ENCODE measurements at regions not wholly inside any gene's neighbourhood (a gene's known extent, or its start where the extent isn't known, plus 50 kb on each side); places are given as distances from the start of the nearest gene placed in this dataset.

GRCh38 chr4:104818579-104818978, 323.9 kb upstream of the CXXC4 start:
- no peaks in the 10 kb centered on the region for H3K36me3 Mint-ChIP-seq
- Histone ChIP-seq H3K4me2 (replicated peaks; ENCODE audit: extremely low read depth, low read length, poor library complexity, severe bottlenecking) (no peak overlapping the region), H3K4me3 (replicated peaks in 1 of 3; ENCODE audit: low read depth in 2 of 3, low read length in 3 of 3) (no peak overlapping the region), H3K79me2 (ENCODE audit: insufficient read depth, low read length) (no peaks in the 10 kb centered on the region), H3K4me1 (ENCODE audit: control insufficient read depth in 1 of 2, insufficient read depth in 2 of 2, low read length in 2 of 2) (no peaks in the 10 kb centered on the region), H3K27me3 (ENCODE audit: control insufficient read depth in 2 of 2, insufficient read depth in 2 of 2, low read length in 2 of 2) (no peaks in the 10 kb centered on the region), H2AFZ (ENCODE audit: insufficient read depth, low read depth, low read length, poor library complexity, severe bottlenecking) (no peak overlapping the region), H3K9me3 (replicated peaks in 1 of 2; ENCODE audit: control insufficient read depth in 1 of 2, insufficient read depth in 1 of 2, low read length in 2 of 2) (no peaks in the 10 kb centered on the region), H4K20me1 (ENCODE audit: insufficient read depth, low read length) (no peaks in the 10 kb centered on the region), H3K27ac (ENCODE audit: low read depth in 1 of 2, low read length in 2 of 2) (no peak overlapping the region), H3K9ac (ENCODE audit: insufficient read depth, low read length, poor library complexity, severe bottlenecking) (no peak overlapping the region), H3K36me3 (replicated peaks in 1 of 2; ENCODE audit: control insufficient read depth in 1 of 2, insufficient read depth in 2 of 2, low read length in 2 of 2) (no peaks in the 10 kb centered on the region)
- intact Hi-C loops (cut with micrococcal nuclease) = no loop called here
- TF ChIP-seq CTCF (IDR thresholded peaks at IDR 0.05) = no peak
- no peak overlapping the region for H3K27ac Mint-ChIP-seq
- WGBS (ENCODE audit: insufficient coverage) = no CpG with 5 or more reads among the region's 4 CpGs
- H3K9me3 Mint-ChIP-seq = peaks cover 0 to 3% (median 0%) of the 10 kb centered on the region in 7 donors
- no peaks in the 10 kb centered on the region for H3K4me1 Mint-ChIP-seq
- peaks cover 0 to 2% (median 0%) of the 10 kb centered on the region in 3 donors for H3K27me3 Mint-ChIP-seq (ENCODE audit: low read depth in 3 of 3)
- no peak overlapping the region for H3K4me3 Mint-ChIP-seq
- no peak for DNase-seq

DNA sequence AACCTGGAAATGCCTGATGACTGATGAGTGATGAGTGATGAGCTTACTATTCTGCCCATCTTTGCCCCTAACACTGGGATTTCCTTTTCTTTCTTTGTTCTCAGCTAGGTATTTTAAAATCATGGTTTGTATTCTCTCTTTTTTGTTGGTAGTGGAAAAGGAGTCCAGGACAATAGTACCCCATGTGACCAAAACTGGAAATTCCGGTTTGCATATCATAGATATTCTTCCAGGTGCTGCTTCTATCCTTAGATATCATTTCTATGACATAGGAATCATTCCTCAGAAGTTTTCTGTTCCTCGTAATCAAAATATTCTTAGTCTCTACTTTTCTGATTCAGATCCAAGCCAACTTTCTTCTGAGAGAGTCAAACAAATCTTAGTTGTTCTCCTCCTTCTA, 320.5 kb upstream of the TET2 start:
- Histone ChIP-seq H3K27ac (ENCODE audit: low read depth in 1 of 2, low read length in 2 of 2) (no peak overlapping the region), H3K4me2 (replicated peaks; ENCODE audit: extremely low read depth, low read length, poor library complexity, severe bottlenecking) (no peak overlapping the region), H3K9ac (ENCODE audit: insufficient read depth, low read length, poor library complexity, severe bottlenecking) (no peak overlapping the region), H3K4me3 (replicated peaks in 1 of 3; ENCODE audit: low read depth in 2 of 3, low read length in 3 of 3) (no peak overlapping the region), H4K20me1 (ENCODE audit: insufficient read depth, low read length) (no peaks in the 10 kb centered on the region), H3K79me2 (ENCODE audit: insufficient read depth, low read length) (no peaks in the 10 kb centered on the region), H3K36me3 (replicated peaks in 1 of 2; ENCODE audit: control insufficient read depth in 1 of 2, insufficient read depth in 2 of 2, low read length in 2 of 2) (no peaks in the 10 kb centered on the region), H3K4me1 (ENCODE audit: control insufficient read depth in 1 of 2, insufficient read depth in 2 of 2, low read length in 2 of 2) (no peaks in the 10 kb centered on the region), H2AFZ (ENCODE audit: insufficient read depth, low read depth, low read length, poor library complexity, severe bottlenecking) (no peak overlapping the region), H3K27me3 (ENCODE audit: control insufficient read depth in 2 of 2, insufficient read depth in 2 of 2, low read length in 2 of 2) (no peaks in the 10 kb centered on the region), H3K9me3 (replicated peaks in 1 of 2; ENCODE audit: control insufficient read depth in 1 of 2, insufficient read depth in 1 of 2, low read length in 2 of 2) (no peaks in the 10 kb centered on the region)
- peaks cover 0 to 3% (median 2%) of the 10 kb centered on the region in 3 donors for H3K27me3 Mint-ChIP-seq (ENCODE audit: low read depth in 3 of 3)
- peaks cover 0 to 5% (median 2%) of the 10 kb centered on the region in 7 donors for H3K9me3 Mint-ChIP-seq
- intact Hi-C loops (cut with micrococcal nuclease) = no loop called here
- no peaks in the 10 kb centered on the region for H3K4me1 Mint-ChIP-seq
- 100% methylated on average over 1 of the region's 2 CpGs for WGBS (ENCODE audit: insufficient coverage)
- no peak overlapping the region for H3K4me3 Mint-ChIP-seq
- no peak overlapping the region for H3K27ac Mint-ChIP-seq
- no peaks in the 10 kb centered on the region for H3K36me3 Mint-ChIP-seq
- no peak for TF ChIP-seq CTCF (IDR thresholded peaks at IDR 0.05)
- DNase-seq = no peak
